Astrocyte of the spinal cord (primary cell): ENCODE measurements at regions not wholly inside any gene's neighbourhood (a gene's known extent, or its start where the extent isn't known, plus 50 kb on each side); places are given as distances from the start of the nearest gene placed in this dataset.
"Not testable (repeated sequence)": the region's sequence is repeated elsewhere in the genome, so short reads cannot be mapped to it uniquely, and the experiment has no call there.

Experiments used
- DNase-seq: peaks from one replicate; pipeline ENCODE4 v3.0.0; 2011; ENCODE audit warnings: low read depth, low spot score
- H3K4me3 ChIP-seq: 2 replicates; pipeline ENCODE4 v1.5.1; 2011; ENCODE audit warnings: low read depth, mild to moderate bottlenecking, low read length, moderate library complexity
- CTCF ChIP-seq: IDR thresholded peaks from 2 replicates; pipeline ENCODE4 v1.5.1; 2012; ENCODE audit warnings: low read depth, mild to moderate bottlenecking, low read length, inconsistent platforms
- in situ Hi-C: cut with HindIII; loops from 2 replicates; pipeline ENCODE4 v1.10.0; 2017; ENCODE audit warnings: low sequenced_read_pairs

- TF ChIP-seq CTCF, result no peak
These were observed 116.6 kb downstream of the QRSL1 start for GRCh38 chr6:106745824-106746582.

DNA sequence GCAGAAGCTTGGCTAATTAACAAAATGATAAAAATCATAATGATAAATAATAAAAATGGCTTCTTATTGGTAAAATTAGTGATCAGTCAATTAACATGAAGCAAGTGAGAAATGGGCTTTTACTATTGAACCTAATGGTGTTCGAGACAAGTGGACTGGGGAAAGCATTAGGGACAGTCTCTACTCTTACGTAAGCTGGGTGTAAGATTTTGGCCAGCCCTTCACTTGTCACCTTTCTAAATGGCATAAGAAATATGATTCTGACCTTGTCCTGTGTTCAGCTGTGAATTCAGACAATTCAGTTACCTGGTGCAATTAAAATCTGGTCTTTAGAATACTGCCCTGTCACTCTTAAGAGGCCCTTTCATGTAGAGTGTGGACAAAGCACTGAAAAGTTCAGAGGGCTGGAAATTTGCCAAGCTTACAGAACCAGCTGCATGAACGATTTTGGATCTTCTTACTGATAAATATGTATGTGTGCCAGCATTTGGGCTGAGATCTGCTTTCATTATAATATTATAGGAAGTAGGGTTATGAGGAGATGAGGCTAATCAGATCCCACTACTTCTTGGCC lies 115.9 kb downstream of the QRSL1 start:
- H3K4me3 ChIP-seq, result no peak overlapping the region
- in situ Hi-C loops, result no loop called here
- TF ChIP-seq CTCF, result no peak
- DNase-seq, result no peak

More at GRCh38 chr6:106745824-106746582, 116.6 kb downstream of the QRSL1 start:
- H3K4me3 ChIP-seq, result no peak overlapping the region
- in situ Hi-C loops, result no loop called here
- no peak for DNase-seq

DNA sequence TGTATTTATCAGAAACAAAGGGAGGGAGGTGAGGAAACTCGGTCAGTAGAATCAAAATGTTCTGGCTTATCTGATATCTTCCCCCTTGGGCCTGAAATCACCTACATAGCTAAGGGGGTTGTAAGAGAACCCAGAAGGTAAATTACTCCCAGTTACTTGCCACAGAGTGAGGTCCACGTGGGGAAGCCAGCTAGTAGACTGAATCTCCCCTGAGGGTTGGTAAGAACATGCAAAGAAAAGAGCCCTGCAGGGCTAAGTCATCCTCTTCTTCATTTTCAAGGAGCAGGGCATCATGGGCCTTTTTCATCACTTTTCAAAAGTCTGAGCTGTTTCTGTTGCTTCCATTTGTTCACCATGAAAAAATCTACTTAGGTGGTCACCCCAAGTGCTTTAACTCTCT lies 115.4 kb downstream of the QRSL1 start:
- TF ChIP-seq CTCF, result no peak
- DNase-seq, result no peak
- in situ Hi-C loops, result no loop called here
- H3K4me3 ChIP-seq, result no peak overlapping the region

DNA sequence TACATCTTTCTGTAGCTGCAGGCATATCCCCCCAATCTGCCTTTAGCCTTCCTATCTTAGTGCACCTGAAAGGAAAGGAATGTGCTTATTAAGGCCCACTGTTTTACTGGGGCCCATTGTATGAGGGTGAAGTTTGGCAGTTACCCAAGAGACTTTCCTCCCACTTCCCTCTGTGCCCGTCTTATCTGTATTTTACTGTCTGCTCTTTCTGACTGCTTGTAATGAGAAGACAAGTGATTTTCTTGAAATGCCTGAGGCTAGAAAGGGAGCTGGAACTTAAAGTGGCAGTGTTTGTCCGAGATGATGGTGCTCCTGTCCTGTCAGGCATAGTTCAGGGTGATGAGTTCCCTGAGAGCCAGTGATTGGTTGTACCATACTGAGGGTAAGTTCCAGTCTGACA lies 114.7 kb downstream of the QRSL1 start:
- H3K4me3 ChIP-seq, in situ Hi-C loops, DNase-seq: not testable (repeated sequence)

- DNase-seq, result no peak
- no peak overlapping the region for H3K4me3 ChIP-seq
- no peak for TF ChIP-seq CTCF
- in situ Hi-C loops, result no loop called here
These were observed 114.2 kb downstream of the QRSL1 start for GRCh38 chr6:106743612-106744011.

DNA sequence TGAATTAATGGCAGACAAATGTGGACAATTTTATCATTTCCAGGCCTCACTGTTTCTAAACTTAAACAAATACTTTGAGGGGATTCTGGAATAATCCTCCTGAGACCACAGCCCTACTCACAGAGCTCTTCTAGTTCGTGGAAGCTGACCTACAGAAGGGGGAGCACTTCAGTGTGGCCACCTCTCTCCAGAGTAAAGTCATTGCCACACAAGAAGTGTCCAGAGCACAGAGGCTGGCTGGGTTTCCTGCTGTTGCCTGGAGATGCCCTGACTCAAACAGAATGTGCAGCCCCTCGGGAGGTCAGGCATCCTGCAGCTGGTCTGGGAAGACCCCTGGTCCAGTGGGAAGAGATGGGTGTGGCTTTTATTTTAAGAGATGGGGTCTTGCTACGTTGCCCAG lies 110.9 kb downstream of the QRSL1 start:
- no peak overlapping the region for H3K4me3 ChIP-seq
- no peak for DNase-seq
- TF ChIP-seq CTCF, result no peak
- in situ Hi-C loops, result no loop called here

DNA sequence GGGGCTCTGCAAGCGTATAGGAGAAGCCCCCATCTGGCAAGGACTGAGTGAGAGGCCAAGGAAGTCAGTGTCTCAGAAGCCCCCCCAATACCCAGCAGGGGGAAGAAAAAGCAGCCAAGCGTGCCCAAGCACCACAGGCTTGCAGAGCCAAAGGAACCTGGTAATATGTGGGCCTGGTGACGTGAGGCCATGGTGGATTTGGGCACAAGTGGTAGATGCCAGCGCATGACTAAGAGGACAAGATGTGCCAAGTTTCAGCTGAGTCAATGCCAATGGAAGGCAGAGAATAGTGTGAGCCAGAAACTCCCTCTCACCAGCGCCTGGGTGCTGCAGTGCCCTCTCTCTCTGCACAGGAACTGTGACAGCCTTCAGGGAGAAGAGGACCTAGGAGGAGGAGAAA lies 110.0 kb downstream of the QRSL1 start:
- peak; percentile 32 for DNase-seq
- H3K4me3 ChIP-seq, result no peak overlapping the region
- in situ Hi-C loops, result no loop called here
- TF ChIP-seq CTCF, result no peak
